Tibial artery (tissue), 4 donors: ENCODE measurements at regions not wholly inside any gene's neighbourhood (a gene's known extent, or its start where the extent isn't known, plus 50 kb on each side); places are given as distances from the start of the nearest gene placed in this dataset.
A peak's percentile ranks its signal among the peaks of the same experiment; 100 is the strongest.

Experiments used
- DNase-seq, 2 donors: peaks; one replicate each; pipeline ENCODE4 v3.0.0-alpha.2; 2019
- H3K27ac ChIP-seq, 2 donors: fragments of 200-600 bp; sonication (generic) in 1 of 2; 1 replicate in 1 of 2; 2 replicates in 1 of 2; pipeline ENCODE4 v1.5.1; 2018 to 2019; ENCODE audit warnings: mild to moderate bottlenecking in 1 of 2
- H3K27me3 ChIP-seq, 2 donors: fragments of 200-600 bp; sonication (generic) in 1 of 2; one replicate each; pipeline versions ENCODE4 v1.5.1 to v1.6.0; 2016 to 2019
- H3K36me3 ChIP-seq, 3 donors: fragments of 200-600 bp; sonication (generic) in 2 of 3; one replicate each; pipeline ENCODE4 v1.5.1; 2016 to 2019; ENCODE audit warnings: mild to moderate bottlenecking in 2 of 3
- H3K4me1 ChIP-seq, 4 donors: fragments of 200-600 bp; sonication (generic) in 2 of 4; 1 replicate in 3 of 4; 2 replicates in 1 of 4; pipeline ENCODE4 v1.5.1; 2016 to 2019
- H3K4me3 ChIP-seq, 2 donors: fragments of 200-600 bp; sonication (generic) in 1 of 2; 1 replicate in 1 of 2; 2 replicates in 1 of 2; pipeline ENCODE4 v1.5.1; 2018 to 2019; ENCODE audit warnings: mild to moderate bottlenecking in 2 of 2
- H3K9me3 ChIP-seq, 3 donors: fragments of 200-600 bp; sonication (generic) in 1 of 3; one replicate each; pipeline ENCODE4 v1.5.1; 2016 to 2019
- CTCF ChIP-seq, 2 experiments: fragments of 200-600 bp in 1 of 2; fragments of 450-650 bp in 1 of 2; IDR thresholded peaks; one replicate each; pipeline ENCODE4 v1.5.1; 2017 to 2019; ENCODE audit warnings: antibody characterized with exemption in 2 of 2, mild to moderate bottlenecking in 1 of 2, moderate library complexity in 1 of 2
- intact Hi-C: fragments of 100-400 bp; cut with DNase I; formaldehyde crosslinking; loops from one replicate; pipeline ENCODE4 v1.15.0; 2023; ENCODE audit warnings: low total_unique reads

- H3K4me3 ChIP-seq = no peak overlapping the region
- intact Hi-C loops = no loop called here
- no peaks in the 10 kb centered on the region for H3K36me3 ChIP-seq
- no peak for TF ChIP-seq CTCF (IDR thresholded peaks at IDR 0.05)
- peaks cover 0 to 20% (median 17%) of the 10 kb centered on the region in 4 donors for H3K4me1 ChIP-seq
- peak overlapping the region; percentile 67 to 75 for H3K27ac ChIP-seq
- no peaks in the 10 kb centered on the region for H3K27me3 ChIP-seq
- peak in 1 of 2 donors; percentile 49 for DNase-seq
- no peaks in the 10 kb centered on the region for H3K9me3 ChIP-seq
Observed at GRCh38 chr20:19850198-19850533, 92.1 kb downstream of the RIN2 start.

GRCh38 chr20:19851861-19852260 is 93.8 kb downstream of the RIN2 start:
- H3K4me1 ChIP-seq = peaks cover 0 to 20% (median 17%) of the 10 kb centered on the region in 4 donors
- intact Hi-C loops = no loop called here
- H3K36me3 ChIP-seq = no peaks in the 10 kb centered on the region
- TF ChIP-seq CTCF (IDR thresholded peaks at IDR 0.05) = no peak
- no peaks in the 10 kb centered on the region for H3K27me3 ChIP-seq
- H3K9me3 ChIP-seq = no peaks in the 10 kb centered on the region
- no peak overlapping the region for H3K27ac ChIP-seq
- no peak overlapping the region for H3K4me3 ChIP-seq
- no peak for DNase-seq

- DNase-seq = no peak
- Histone ChIP-seq H3K36me3 (no peaks in the 10 kb centered on the region), H3K4me3 (no peak overlapping the region), H3K27ac (no peak overlapping the region), H3K27me3 (no peaks in the 10 kb centered on the region), H3K4me1 (peaks cover 0 to 3% (median 2%) of the 10 kb centered on the region in 4 donors), H3K9me3 (no peaks in the 10 kb centered on the region)
- TF ChIP-seq CTCF (IDR thresholded peaks at IDR 0.05) = no peak
- intact Hi-C loops = no loop called here
Observed at GRCh38 chr20:19855416-19855815, 97.4 kb downstream of the RIN2 start.

- no peaks in the 10 kb centered on the region for H3K9me3 ChIP-seq
Observed at GRCh38 chr20:19858466-19859371, 100.7 kb downstream of the RIN2 start.

GRCh38 chr20:19859444-19859843 is 101.4 kb downstream of the RIN2 start:
- intact Hi-C loops = no loop called here

More at GRCh38 chr20:19858466-19859371, 100.7 kb downstream of the RIN2 start:
- peak; percentile 55 to 75 for DNase-seq
- H3K36me3 ChIP-seq = no peaks in the 10 kb centered on the region
- intact Hi-C loops = no loop called here
- H3K4me3 ChIP-seq = no peak overlapping the region
- no peaks in the 10 kb centered on the region for H3K27me3 ChIP-seq
- peaks cover 0 to 2% (median 0%) of the 10 kb centered on the region in 4 donors for H3K4me1 ChIP-seq
- no peak for TF ChIP-seq CTCF (IDR thresholded peaks at IDR 0.05)
- H3K27ac ChIP-seq = no peak overlapping the region

More at GRCh38 chr20:19859444-19859843, 101.4 kb downstream of the RIN2 start:
- no peak for TF ChIP-seq CTCF (IDR thresholded peaks at IDR 0.05)
- no peak overlapping the region for H3K27ac ChIP-seq
- no peak overlapping the region for H3K4me3 ChIP-seq
- H3K4me1 ChIP-seq = peaks cover 0 to 6% (median 0%) of the 10 kb centered on the region in 4 donors
- no peak for DNase-seq
- H3K9me3 ChIP-seq = no peaks in the 10 kb centered on the region
- H3K36me3 ChIP-seq = no peaks in the 10 kb centered on the region
- no peaks in the 10 kb centered on the region for H3K27me3 ChIP-seq
